GM18511 (cell line): ENCODE measurements at regions not wholly inside any gene's neighbourhood (a gene's known extent, or its start where the extent isn't known, plus 50 kb on each side); places are given as distances from the start of the nearest gene placed in this dataset.
"Not testable (repeated sequence)": the region's sequence is repeated elsewhere in the genome, so short reads cannot be mapped to it uniquely, and the experiment has no call there.

Source experiments
- ATAC-seq: cut with Tn5 transposase; IDR thresholded peaks from one replicate; pipeline ENCODE4 v1.9.1; 2021; ENCODE audit warnings: mild to moderate bottlenecking, moderate library complexity; ENCODE audit not compliant: unreplicated experiment

- ATAC-seq, result no peak
Observed at GRCh38 chr5:17364987-17365810, 132.8 kb upstream of the TAF11L2 start.

GRCh38 chr5:17365811-17366138 lies 132.3 kb upstream of the TAF11L2 start:
- no peak for ATAC-seq

- ATAC-seq, result no peak
Observed at GRCh38 chr5:17367256-17367840, 130.7 kb upstream of the TAF11L2 start.

- no peak for ATAC-seq
Observed at GRCh38 chr5:17370651-17371050, 127.4 kb upstream of the TAF11L2 start.

DNA sequence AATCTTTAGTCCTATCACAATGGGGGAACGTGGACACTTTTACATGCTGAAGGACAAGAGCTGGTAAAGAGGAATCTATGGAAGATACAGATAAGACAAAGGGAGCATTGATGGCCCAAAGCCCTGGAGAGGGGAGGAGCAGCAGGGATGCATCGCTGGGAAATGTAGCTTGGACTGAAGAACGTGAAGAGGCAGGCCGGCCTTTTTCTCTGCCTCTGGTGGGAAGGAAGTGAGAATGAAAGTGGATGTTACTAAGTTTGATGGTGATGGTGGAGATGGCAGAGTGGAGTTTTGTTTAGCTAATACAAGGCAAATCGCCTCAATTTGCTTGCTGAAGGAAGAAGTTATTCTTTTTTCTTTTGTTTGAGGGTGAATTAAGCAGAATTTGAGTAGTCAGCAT lies 124.6 kb upstream of the TAF11L2 start:
- ATAC-seq, result peak; percentile 50

DNA sequence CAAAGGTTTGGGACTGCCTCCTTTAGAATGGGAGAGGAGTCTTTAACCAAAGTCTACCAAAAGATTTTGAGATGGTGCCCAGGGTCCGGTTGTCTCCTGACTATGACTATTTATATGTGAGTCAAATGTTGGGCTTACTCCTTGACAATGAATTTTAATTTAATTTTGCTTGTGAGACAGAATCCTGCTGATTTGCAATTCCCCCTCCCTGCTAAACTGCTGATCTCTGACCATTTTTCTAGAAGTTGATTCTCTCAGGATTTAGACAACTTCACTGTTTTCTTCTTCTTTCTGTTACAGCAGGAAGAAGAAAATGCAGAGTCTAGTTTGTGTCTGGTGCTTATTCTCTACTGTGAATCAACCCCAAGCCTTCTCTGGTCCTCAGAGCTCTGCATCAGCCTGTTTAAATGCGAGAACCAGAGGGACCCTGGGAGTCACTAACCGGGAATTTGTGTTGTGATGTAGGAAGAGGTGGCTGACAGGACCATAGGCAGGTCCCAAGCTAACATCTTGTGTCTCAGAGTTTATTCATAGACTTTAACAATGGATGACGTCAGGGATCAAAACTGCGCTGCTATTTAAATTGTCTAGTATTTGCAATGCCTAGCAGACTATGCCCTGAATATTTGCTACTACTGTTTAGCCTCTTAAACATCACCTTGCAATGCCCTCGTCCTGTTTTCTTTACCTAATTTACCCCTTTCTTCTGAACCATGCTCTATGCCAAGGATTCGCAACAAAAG lies 124.0 kb upstream of the TAF11L2 start:
- no peak for ATAC-seq

GRCh38 chr5:17374973-17375742 lies 122.9 kb upstream of the TAF11L2 start:
- no peak for ATAC-seq

- ATAC-seq, result not testable (repeated sequence)
Observed at GRCh38 chr5:17375886-17376285, 122.1 kb upstream of the TAF11L2 start.

- no peak for ATAC-seq
Observed at GRCh38 chr5:17378346-17378997, 119.6 kb upstream of the TAF11L2 start.

- no peak for ATAC-seq
Observed at GRCh38 chr5:17379100-17379951, 118.7 kb upstream of the TAF11L2 start.

DNA sequence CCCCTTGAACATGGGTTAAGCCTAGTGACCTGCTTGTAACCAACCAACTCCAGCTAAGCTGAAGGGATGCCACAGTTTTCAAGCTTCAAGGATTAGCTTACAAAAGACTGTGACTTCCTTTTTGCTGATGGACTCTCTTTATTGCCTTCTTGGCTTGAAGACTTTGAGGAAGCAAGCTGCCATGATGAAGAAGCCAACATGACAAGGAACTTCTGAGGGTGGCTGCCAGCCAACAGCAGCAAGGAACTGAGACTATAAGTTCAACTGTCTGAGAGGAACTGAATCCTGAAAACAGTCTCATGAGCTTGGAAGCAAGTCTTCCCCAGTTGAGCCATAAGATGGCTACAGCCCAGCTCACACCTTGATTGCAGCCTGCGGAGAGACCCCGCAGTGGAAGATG lies 116.1 kb upstream of the TAF11L2 start:
- ATAC-seq, result no peak

DNA sequence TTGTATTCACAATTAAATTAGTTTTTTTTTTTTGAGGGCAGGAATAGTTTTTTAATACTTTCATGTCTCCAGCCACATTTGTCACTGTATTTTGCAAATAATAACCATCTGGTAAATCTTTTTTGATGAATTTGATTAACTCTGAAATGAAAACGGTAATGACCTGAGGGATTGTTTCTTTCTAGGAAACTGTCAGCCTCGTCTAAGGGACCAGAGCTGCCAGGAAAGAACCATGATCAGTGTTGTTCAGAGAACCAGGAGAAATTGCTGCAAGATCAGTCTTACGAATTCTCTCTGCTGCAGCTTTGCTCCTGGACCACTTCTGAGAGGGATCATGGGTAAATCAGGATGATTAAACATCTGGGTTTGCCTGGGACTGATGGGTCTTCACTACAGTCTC lies 114.5 kb upstream of the TAF11L2 start:
- ATAC-seq, result no peak

DNA sequence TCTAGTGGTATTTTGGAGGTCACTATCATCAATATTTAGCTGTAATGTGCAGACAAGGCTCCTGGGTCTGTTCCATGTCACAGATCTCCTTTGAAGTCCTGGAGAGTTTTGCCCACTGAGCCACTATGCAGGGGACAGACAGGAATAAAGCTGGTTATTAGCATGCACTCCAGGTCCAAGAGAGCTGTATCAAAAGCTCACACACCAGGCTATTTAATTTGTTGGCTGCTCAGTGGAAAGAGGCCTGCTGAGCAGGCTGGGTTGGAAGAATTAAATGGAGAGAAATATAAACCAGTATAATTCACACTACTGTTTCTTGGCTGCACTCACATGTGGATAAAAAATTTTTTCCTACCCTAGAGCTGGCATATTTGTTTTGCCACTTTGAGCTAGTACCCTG lies 113.8 kb upstream of the TAF11L2 start:
- no peak for ATAC-seq

DNA sequence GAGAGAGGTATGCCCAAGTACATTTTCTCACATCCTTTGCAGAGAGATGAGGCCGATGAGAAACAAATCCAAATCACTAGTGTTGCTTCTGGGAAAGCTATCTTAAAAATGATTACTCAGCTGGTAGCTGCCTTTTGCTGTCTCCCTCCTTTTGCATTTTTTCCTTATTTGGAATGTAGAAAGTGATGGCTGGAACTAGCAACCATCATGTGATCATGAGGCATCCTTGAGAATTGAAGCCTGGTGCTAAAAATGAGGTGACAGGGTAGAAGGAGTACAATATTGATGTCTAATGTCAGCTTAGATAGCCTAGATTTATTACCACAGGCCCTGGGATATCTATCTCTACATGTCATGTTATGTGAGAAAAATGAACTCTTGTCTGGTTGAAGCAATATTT lies 109.3 kb upstream of the TAF11L2 start:
- no peak for ATAC-seq

DNA sequence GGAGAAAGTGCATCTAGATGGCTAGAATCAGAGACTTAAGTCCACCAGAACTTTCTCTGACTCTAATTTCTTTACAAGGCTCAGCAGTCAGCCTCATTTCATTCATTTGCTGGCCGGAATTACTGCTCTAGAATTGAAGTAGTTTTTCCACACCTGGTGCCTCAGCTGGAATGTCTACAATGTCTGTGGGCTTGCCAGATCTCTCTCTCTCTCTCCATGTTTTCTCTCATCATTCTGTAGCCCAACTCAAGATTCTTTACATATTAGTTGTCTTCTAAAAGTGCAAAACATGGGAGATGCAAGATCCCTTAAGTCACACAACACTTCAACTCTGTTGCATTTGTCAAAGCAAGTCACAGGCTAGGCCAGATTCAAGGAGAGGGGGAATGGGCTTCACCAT lies 103.9 kb upstream of the TAF11L2 start:
- ATAC-seq, result no peak

GRCh38 chr5:17395106-17395880 lies 102.7 kb upstream of the TAF11L2 start:
- no peak for ATAC-seq

- ATAC-seq, result no peak
Observed at GRCh38 chr5:17396247-17396646, 101.8 kb upstream of the TAF11L2 start.

- ATAC-seq, result peak; percentile 60
Observed at GRCh38 chr5:17398431-17398830, 99.6 kb upstream of the TAF11L2 start.
